ENCODE measurements at regions not wholly inside any gene's neighbourhood (a gene's known extent, or its start where the extent isn't known, plus 50 kb on each side); places are given as distances from the start of the nearest gene placed in this dataset.

DNA sequence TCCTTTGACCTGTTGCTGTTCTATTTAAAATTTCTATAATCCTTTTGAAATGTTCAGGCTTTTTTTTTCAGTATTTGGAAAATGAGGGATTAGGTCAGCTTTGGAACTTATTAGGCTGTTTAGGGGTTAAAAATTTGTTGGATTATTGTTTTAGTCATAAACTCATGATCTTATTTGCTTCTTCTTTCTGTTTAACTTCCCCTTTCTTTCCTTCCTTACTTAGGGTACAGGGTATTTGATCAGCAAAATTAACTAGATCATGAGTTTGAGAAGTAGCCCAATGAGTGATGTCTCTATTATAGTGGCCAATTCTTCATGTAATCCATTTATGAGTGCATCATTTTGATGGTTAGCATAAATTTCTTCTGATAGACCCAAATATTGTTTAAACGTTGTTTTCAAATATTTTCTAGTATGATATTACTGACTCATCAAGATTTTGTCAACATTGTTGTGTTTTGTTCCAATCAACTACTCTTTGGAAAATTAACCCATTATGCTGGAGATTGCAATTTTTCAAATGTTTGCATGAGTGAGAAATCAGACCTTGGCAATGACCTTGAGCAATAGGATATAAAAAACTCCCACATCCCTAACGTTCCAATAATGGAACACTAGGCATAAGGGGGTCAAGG lies 94.4 kb downstream of the OTOR start:
- H3K27ac ChIP-seq (ENCODE audit: low read length) = no peak overlapping the region
- H3K9ac ChIP-seq (ENCODE audit: low read length) = no peak overlapping the region
- no peaks in the 10 kb centered on the region for H3K79me2 ChIP-seq (replicated peaks; ENCODE audit: insufficient read depth, low read length)
- no peak overlapping the region for H3K4me2 ChIP-seq (ENCODE audit: low read length)
- H3K9me2 ChIP-seq (ENCODE audit: insufficient read depth, low read length) = no peaks in the 10 kb centered on the region
- TF ChIP-seq EP300 (conservative IDR thresholded peaks at IDR 0.05; ENCODE audit: poor library complexity, severe bottlenecking) (no peak), RAD21 (conservative IDR thresholded peaks at IDR 0.05) (no peak), EZH2 (IDR thresholded peaks at IDR 0.05; ENCODE audit: borderline replicate concordance, insufficient read depth, low read length, poor library complexity, severe bottlenecking) (no peak), POLR2AphosphoS5 (IDR thresholded peaks at IDR 0.05) (no peak), MXI1 (conservative IDR thresholded peaks at IDR 0.05; ENCODE audit: poor library complexity, severe bottlenecking) (no peak), CTCF (IDR thresholded peaks at IDR 0.05; ENCODE audit: poor library complexity, severe bottlenecking) (no peak), TAF1 (IDR thresholded peaks at IDR 0.05; ENCODE audit: low read depth) (no peak)
- TF ChIP-seq, protein P1, sequence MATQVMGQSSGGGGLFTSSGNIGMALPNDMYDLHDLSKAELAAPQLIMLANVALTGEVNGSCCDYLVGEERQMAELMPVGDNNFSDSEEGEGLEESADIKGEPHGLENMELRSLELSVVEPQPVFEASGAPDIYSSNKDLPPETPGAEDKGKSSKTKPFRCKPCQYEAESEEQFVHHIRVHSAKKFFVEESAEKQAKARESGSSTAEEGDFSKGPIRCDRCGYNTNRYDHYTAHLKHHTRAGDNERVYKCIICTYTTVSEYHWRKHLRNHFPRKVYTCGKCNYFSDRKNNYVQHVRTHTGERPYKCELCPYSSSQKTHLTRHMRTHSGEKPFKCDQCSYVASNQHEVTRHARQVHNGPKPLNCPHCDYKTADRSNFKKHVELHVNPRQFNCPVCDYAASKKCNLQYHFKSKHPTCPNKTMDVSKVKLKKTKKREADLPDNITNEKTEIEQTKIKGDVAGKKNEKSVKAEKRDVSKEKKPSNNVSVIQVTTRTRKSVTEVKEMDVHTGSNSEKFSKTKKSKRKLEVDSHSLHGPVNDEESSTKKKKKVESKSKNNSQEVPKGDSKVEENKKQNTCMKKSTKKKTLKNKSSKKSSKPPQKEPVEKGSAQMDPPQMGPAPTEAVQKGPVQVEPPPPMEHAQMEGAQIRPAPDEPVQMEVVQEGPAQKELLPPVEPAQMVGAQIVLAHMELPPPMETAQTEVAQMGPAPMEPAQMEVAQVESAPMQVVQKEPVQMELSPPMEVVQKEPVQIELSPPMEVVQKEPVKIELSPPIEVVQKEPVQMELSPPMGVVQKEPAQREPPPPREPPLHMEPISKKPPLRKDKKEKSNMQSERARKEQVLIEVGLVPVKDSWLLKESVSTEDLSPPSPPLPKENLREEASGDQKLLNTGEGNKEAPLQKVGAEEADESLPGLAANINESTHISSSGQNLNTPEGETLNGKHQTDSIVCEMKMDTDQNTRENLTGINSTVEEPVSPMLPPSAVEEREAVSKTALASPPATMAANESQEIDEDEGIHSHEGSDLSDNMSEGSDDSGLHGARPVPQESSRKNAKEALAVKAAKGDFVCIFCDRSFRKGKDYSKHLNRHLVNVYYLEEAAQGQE (IDR thresholded peaks at IDR 0.05; ENCODE audit: borderline replicate concordance) = no peak
- H2AFZ ChIP-seq (ENCODE audit: low read depth, low read length) = no peak overlapping the region
- H4K20me1 ChIP-seq (ENCODE audit: insufficient read depth) = no peaks in the 10 kb centered on the region
- H3K4me3 ChIP-seq (ENCODE audit: low read length) = no peak overlapping the region
- no peaks in the 10 kb centered on the region for H3K9me3 ChIP-seq (ENCODE audit: low read length)
- H3F3A ChIP-seq (ENCODE audit: insufficient read depth, low read length, poor library complexity, severe bottlenecking) = no peaks in the 10 kb centered on the region
- no peaks in the 10 kb centered on the region for H3K27me3 ChIP-seq (ENCODE audit: insufficient read depth, low read depth, low read length)
- no peaks in the 10 kb centered on the region for H3K36me3 ChIP-seq (ENCODE audit: insufficient read depth, low read length)

DNA sequence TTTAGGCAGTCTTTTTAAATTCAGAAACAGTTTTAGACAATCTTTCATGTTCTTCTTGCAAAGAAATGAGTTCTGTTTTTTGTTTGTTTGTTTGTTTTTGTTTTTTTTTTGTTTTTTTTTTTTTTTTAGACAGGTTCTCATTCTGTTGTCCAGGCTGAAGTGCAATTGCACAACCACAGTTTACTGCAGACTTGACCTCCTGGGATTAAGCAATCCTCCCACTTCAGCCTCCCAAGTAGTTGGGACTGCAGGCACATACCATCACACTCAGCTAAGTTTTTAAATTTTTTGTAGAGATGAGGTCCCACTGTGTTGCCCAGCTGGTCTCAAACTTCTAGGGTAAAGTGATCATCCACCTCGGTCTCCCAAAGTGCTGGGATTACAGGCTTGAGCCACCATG lies 96.2 kb downstream of the OTOR start:
- no peaks in the 10 kb centered on the region for H3K36me3 ChIP-seq (ENCODE audit: insufficient read depth, low read length)
- H3K27ac ChIP-seq (ENCODE audit: low read length) = no peak overlapping the region
- no peaks in the 10 kb centered on the region for H3K27me3 ChIP-seq (ENCODE audit: insufficient read depth, low read depth, low read length)
- no peak overlapping the region for H2AFZ ChIP-seq (ENCODE audit: low read depth, low read length)
- no peak overlapping the region for H3K4me3 ChIP-seq (ENCODE audit: low read length)
- H3K79me2 ChIP-seq (replicated peaks; ENCODE audit: insufficient read depth, low read length) = no peaks in the 10 kb centered on the region
- no peak overlapping the region for H3K9ac ChIP-seq (ENCODE audit: low read length)
- no peaks in the 10 kb centered on the region for H4K20me1 ChIP-seq (ENCODE audit: insufficient read depth)
- no peak overlapping the region for H3K4me2 ChIP-seq (ENCODE audit: low read length)
- no peaks in the 10 kb centered on the region for H3F3A ChIP-seq (ENCODE audit: insufficient read depth, low read length, poor library complexity, severe bottlenecking)
- no peaks in the 10 kb centered on the region for H3K9me3 ChIP-seq (ENCODE audit: low read length)
- TF ChIP-seq SMC3 (conservative IDR thresholded peaks at IDR 0.05; ENCODE audit: poor library complexity) (no peak), MXI1 (conservative IDR thresholded peaks at IDR 0.05; ENCODE audit: poor library complexity, severe bottlenecking) (no peak), CTCF (IDR thresholded peaks at IDR 0.05; ENCODE audit: poor library complexity, severe bottlenecking) (no peak), POLR2AphosphoS5 (IDR thresholded peaks at IDR 0.05) (no peak), RAD21 (conservative IDR thresholded peaks at IDR 0.05) (no peak), EZH2 (IDR thresholded peaks at IDR 0.05; ENCODE audit: borderline replicate concordance, insufficient read depth, low read length, poor library complexity, severe bottlenecking) (no peak), TAF1 (IDR thresholded peaks at IDR 0.05; ENCODE audit: low read depth) (no peak), EP300 (conservative IDR thresholded peaks at IDR 0.05; ENCODE audit: poor library complexity, severe bottlenecking) (no peak)
- TF ChIP-seq, protein P1 (IDR thresholded peaks at IDR 0.05; ENCODE audit: borderline replicate concordance) = no peak
- H3K9me2 ChIP-seq (ENCODE audit: insufficient read depth, low read length) = no peaks in the 10 kb centered on the region
